Left colon (tissue), 2 donors: ENCODE measurements at regions not wholly inside any gene's neighbourhood (a gene's known extent, or its start where the extent isn't known, plus 50 kb on each side); places are given as distances from the start of the nearest gene placed in this dataset.
"Not testable (repeated sequence)": the region's sequence is repeated elsewhere in the genome, so short reads cannot be mapped to it uniquely, and the experiment has no call there.

Source experiments
- ATAC-seq: fragments of 200-7000 bp; cut with Tn5 transposase; one replicate; pipeline ENCODE4 v1.9.1; 2020; ENCODE audit warnings: mild to moderate bottlenecking, moderate library complexity
- DNase-seq, 2 donors: peaks; one replicate each; pipeline ENCODE4 v3.0.0-alpha.2; 2020
- intact Hi-C, 2 donors: fragments of 100-400 bp; cut with DNase I in 1 of 2; cut with micrococcal nuclease in 1 of 2; formaldehyde crosslinking; loops; one replicate each; pipeline versions ENCODE4 v1.11.2 to v1.14.0; 2022; cut with DNase I, micrococcal nuclease
- donor health status: DM: no; HTN: no; CAD: no.
- donor health status: DM: yes; HTN: yes; CAD: no.

DNA sequence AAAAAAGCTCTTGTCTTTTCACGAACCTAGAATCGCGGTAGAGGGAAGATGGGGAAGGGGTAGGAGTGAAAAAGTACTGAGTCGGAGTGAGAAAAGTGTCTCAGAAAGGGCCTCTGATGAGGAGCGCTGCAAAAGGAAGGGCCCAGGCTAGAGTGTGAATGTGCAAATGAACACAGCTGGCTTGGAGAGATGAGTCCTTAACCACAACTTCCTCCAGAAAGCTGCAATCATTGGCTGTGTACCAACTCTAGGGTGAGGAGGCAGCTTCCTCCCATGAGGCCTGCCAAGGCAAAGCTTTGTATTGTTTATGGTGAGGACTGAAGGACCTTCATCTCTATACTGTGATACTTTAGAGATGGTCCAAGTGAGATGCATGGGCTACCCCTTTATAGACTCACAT is 566.9 kb upstream of the ANO5 start:
- ATAC-seq = no peak
- intact Hi-C loops = no loop called here
- peak in 1 of 2 donors; percentile 28 for DNase-seq

DNA sequence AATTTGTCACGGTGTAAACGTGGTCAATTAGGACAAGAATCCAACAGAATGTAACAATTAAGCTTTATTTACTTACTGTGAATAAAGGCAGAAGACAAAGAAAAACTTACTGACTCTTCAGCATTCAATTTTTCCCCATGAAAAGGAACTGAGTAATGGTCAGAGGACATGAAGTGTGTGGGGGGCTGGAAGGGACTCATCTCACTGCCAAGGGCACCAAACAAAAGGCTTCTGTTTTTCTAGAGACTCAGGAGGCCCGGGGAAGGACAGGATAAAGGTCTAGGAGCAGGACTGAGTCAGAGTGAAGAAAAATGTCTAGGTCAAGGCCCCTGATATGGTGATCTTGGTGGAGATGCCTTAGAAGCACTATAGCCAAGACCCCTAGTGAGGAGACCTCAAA is 564.2 kb upstream of the ANO5 start:
- intact Hi-C loops = no loop called here

DNA sequence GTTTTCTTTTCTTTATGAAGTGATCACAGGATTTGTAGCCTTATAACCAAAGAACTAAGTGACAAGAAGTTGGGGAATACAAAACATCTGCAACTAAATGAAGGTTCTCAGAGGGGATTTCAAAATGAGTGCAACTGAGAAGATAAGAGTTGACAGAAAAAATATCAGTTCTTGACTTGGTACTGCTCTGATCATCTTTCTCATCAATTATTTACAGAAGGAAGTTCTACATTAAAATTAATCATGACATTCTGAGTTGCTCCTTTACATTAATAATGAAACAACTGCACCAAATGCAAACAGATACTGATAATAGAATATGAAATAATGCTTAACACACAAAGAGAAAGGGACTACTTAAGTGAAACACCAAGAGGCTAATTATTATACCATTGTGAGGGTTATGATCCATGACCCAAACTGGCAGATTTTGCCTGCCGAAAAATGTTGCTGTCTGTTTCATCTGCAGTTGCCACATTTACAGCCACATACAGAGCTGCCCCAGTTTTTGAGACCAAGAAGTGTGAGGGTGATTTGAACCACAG is 561.9 kb upstream of the ANO5 start:
- ATAC-seq (no peak), DNase-seq (no peak)
- intact Hi-C loops = no loop called here

More for the DNA sequence above, 564.2 kb upstream of the ANO5 start:
- ATAC-seq (no peak), DNase-seq (no peak)

DNA sequence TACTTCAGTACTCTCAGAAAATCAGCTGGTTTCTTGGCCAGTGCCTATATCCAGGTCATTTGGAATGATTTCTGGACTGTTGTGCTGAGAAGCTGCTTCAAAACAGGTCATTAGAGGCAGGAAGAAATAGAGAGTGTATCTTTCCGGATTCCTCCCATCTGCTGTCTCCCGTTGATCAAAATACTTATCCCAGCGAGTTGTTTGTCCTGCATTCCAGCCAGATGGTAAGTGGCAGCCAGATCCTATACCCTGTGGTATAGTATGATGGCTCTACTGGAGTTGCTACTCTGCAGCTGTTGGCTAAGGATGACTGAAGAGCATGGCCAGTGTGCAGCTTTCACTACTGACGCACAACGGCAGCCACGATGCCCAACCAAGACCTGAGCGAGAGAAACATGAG is 560.9 kb upstream of the ANO5 start:
- intact Hi-C loops = no loop called here
- DNase-seq = no peak
- ATAC-seq = no peak

DNA sequence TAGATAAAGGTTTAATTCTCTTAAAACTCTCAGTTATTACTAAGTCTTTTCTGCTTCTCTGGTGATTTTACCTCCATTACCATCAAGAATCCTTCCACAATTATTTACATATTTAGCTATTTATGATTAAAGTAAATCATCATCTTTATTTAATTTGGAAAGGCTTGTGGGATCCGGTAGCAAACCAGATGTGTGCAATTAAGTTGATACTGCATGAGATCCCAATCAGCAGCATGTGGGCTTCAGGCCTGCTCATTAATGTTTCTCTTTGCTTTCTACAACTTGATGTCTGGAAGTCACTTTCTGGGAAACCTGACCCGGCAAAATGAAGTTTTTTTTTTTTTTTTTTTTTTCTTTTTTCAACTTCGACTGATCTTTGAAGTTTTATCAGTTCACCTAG is 558.4 kb upstream of the ANO5 start:
- intact Hi-C loops = no loop called here
- no peak for ATAC-seq
- no peak for DNase-seq

DNA sequence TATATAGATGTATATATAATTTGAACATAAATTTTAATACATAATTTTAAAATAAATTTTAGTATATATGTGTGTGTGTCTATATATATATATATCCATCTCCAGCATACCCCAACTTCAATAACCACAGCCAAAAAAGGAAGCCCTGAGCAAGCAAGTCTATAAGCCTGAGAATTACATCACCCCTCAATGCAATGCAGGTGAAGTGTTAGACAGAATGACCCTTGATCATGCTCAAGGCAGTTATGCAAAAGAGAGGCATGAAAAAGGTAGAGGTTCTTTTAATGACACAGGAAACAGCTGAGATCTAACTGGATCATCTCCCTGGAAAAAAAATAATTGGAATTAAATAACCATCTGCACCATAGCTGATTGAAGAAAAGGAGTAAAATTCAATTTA is 557.9 kb upstream of the ANO5 start:
- intact Hi-C loops = no loop called here
- ATAC-seq = no peak
- no peak for DNase-seq

DNA sequence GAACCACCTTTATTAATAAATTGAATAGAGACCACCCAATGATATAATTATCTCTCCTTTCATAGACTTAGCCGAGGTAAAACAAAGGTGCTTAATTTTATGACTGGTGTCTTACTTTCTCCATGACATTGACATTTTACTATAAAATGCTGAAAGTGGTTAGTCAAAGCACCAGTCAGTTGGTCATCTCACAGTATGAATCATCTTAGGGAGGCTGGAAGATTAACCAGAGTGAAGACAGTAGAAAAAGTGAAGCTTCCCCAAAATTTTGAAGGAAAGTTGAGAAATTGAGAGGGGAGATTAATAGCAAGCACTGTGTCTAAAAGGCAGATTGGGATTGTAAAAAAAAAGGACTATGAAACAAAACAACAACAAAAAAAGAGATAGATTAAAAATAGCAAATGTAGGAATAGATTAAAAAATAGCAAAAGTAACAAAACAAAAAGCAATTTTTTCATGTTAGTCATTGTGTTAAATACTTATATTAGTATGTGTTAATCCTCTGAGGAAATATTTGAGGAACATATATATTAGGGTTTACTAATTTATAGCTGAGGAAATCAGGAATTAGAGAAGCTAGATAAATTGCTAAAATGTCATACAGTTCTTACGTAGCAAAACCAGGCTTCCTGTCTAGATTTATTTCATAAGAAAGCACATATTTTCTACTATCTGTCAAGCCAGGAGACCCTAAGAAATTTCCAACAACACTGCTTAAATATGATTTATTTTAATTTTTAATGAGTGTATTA is 557.3 kb upstream of the ANO5 start:
- ATAC-seq (no peak), DNase-seq (no peak)
- intact Hi-C loops = no loop called here

DNA sequence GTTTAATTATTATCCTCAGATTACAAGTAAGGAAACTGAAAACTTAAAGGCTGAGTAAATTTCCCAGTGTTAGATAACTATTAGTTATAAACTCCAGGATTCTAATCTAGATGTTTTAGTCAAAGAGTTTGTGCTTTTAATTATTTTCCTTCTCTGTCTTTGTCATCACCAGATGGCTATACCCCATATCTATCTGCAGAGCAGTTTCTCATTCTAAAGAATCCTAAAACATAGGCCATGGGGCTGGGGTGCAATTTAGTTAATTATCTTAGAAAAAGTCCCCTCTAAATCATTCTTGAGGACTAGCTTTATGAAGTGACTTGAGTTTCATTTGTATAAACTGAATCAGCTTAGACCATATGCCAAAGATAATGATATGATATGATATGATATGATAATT is 556.3 kb upstream of the ANO5 start:
- intact Hi-C loops = no loop called here
- no peak for DNase-seq
- no peak for ATAC-seq

DNA sequence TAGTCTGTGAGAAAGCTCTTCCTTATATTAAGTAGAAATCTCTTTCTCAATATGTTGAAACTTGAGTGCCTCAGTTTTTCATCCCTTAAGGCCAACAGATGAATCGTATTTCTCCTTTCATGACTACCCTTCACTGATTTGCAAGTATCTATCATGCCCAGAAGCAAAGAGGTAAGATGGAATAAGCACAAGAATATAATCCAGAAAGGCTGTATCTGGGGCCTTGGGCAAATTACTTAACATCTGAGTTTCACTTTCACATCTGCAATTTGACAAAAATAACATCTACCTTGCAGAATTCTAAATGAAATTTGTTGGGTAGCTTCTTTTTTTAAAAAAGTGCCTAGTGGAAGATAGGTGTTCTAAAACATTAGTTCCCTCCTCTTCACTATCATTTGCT is 552.4 kb upstream of the ANO5 start:
- intact Hi-C loops = no loop called here
- DNase-seq = no peak
- no peak for ATAC-seq

GRCh38 chr11:21641869-21642268 is 551.0 kb upstream of the ANO5 start:
- intact Hi-C loops = no loop called here
- DNase-seq = no peak
- no peak for ATAC-seq

- DNase-seq = no peak
- ATAC-seq = no peak
- intact Hi-C loops = no loop called here
Observed at GRCh38 chr11:21646351-21646750, 546.5 kb upstream of the ANO5 start.

DNA sequence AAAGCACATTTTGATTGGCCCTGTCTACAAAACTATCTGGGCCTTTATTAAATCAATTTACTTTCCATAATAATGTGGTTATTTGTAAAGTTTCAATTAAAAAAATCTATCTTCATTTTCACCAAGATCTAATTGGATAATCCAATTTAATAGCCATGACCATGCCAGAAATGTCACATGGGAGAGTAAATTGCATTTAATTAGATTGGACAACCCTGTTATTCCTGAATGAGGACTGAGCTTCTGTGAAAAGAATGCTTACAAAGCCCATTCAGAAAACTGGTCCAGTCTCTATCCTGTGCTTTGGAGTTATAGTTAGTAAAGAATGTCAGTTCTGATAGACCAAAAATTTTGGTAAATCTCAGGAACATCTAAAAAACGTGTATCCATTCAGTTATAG is 541.9 kb upstream of the ANO5 start:
- intact Hi-C loops = no loop called here
- ATAC-seq (no peak), DNase-seq (no peak)

DNA sequence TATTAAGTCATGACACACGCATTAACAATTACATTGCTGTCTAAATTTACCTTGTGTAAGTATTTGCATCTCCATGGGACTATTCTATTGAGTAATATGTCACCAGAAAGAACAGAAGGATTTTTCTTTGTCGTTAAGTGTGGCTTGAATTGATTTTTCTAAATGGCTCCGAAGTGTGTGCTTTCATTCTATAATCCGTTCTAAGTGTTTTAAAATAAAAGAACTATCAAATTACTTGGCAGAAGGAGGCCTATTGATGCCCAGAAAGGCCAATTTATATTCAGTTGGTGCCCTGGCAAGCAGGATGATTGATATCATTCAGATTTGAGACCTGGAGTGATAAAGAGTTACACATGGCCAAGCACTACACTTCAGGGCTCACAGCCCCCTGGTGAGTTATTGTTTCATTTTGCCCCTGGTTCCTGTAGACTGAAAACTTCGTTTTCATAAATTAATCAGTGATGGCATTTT is 538.9 kb upstream of the ANO5 start:
- intact Hi-C loops = no loop called here
- ATAC-seq (no peak), DNase-seq (no peak)

- DNase-seq (no peak), ATAC-seq (no peak)
- intact Hi-C loops = no loop called here
Observed at GRCh38 chr11:21656065-21656464, 536.8 kb upstream of the ANO5 start.

DNA sequence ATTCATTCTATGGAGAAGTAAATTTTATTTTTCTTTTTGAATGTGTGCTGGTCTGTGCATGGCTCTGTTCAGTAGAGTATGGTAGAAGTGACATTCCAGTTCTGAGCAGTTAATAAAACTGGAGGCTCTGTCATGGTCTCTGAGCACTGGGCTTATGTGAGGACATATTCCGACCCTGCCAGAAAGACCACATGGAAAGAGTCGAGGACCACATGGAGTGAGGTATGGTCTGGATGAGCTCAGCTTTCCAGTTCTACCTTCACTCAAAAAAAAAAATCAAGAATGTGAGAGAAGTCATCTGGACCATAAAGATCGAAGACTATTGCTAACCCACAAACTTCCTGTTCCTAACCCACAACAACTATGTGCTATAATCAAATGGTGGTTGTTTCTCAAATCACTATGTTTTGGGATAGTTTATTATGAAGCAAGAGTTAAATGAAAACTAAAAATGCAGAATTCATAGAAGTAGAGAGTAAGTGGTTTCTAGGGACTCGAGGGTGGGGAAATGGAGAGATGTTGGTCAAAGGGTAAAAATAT is 534.2 kb upstream of the ANO5 start:
- ATAC-seq = no peak
- intact Hi-C loops = no loop called here
- no peak for DNase-seq

- intact Hi-C loops, ATAC-seq: not testable (repeated sequence)
Observed at GRCh38 chr11:21659377-21659776, 533.5 kb upstream of the ANO5 start.

DNA sequence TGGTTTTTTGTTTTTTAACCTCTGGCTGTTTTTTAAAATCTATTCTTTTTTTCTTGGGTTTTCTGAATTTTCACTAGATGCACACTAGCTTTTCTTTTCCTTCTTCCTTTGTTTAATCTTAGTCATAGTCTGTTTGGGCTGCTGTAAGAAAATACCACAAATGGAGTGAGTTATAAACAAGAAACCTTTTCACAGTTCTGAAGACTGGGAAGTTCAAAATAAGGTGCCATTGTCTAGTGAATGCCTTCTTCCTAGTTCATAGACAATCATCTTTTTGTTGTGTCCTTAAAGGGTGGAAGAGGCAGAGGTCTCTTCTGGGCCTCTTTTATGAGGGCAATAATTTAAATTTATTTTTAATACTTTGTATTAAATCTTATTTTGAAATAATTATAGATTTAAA is 532.9 kb upstream of the ANO5 start:
- ATAC-seq = no peak
- no peak for DNase-seq
- intact Hi-C loops = no loop called here

More at GRCh38 chr11:21659377-21659776, 533.5 kb upstream of the ANO5 start:
- DNase-seq = not testable (repeated sequence)

- intact Hi-C loops = no loop called here
- no peak for ATAC-seq
- DNase-seq = no peak
Observed at GRCh38 chr11:21675049-21675616, 517.8 kb upstream of the ANO5 start.

- DNase-seq = no peak
- ATAC-seq = no peak
- intact Hi-C loops = no loop called here
Observed at GRCh38 chr11:21687643-21688042, 505.2 kb upstream of the ANO5 start.

- intact Hi-C loops = no loop called here
- no peak for ATAC-seq
- DNase-seq = no peak
Observed at GRCh38 chr11:21704539-21704938, 488.3 kb upstream of the ANO5 start.
